DMS 273 (cell line): ENCODE measurements at regions not wholly inside any gene's neighbourhood (a gene's known extent, or its start where the extent isn't known, plus 50 kb on each side); places are given as distances from the start of the nearest gene placed in this dataset.

Experiments used
- DNase-seq: peaks from one replicate; lab custom pipeline; 2025; ENCODE audit not compliant: unreplicated experiment; lab: John Stamatoyannopoulos, UW

GRCh38 chr4:122203407-122203806 is 51.3 kb downstream of the BLTP1 start:
- DNase-seq: no peak

GRCh38 chr4:122205687-122206086 is 53.6 kb downstream of the BLTP1 start:
- DNase-seq: no peak

GRCh38 chr4:122212880-122213279 is 60.7 kb downstream of the BLTP1 start:
- DNase-seq: no peak

- peak; percentile 17 for DNase-seq
Measured at GRCh38 chr4:122218762-122219161, 66.6 kb downstream of the BLTP1 start.

GRCh38 chr4:122219356-122219755 is 67.2 kb downstream of the BLTP1 start:
- no peak for DNase-seq

- DNase-seq: no peak
Measured at GRCh38 chr4:122221322-122221721, 69.2 kb downstream of the BLTP1 start.

- DNase-seq: peak; percentile 15
Measured at GRCh38 chr4:122224348-122224747, 72.2 kb downstream of the BLTP1 start.

GRCh38 chr4:122227202-122227601 is 75.1 kb downstream of the BLTP1 start:
- no peak for DNase-seq

- no peak for DNase-seq
Measured at GRCh38 chr4:122229857-122230256, 77.7 kb downstream of the BLTP1 start.

GRCh38 chr4:122232633-122233032 is 80.5 kb downstream of the BLTP1 start:
- no peak for DNase-seq

- no peak for DNase-seq
Measured at GRCh38 chr4:122234686-122235085, 82.6 kb downstream of the BLTP1 start.

- no peak for DNase-seq
Measured at GRCh38 chr4:122243785-122244184, 91.7 kb downstream of the BLTP1 start.

GRCh38 chr4:122244764-122245163 is 92.6 kb downstream of the BLTP1 start:
- no peak for DNase-seq

GRCh38 chr4:122246551-122246950 is 94.4 kb downstream of the BLTP1 start:
- no peak for DNase-seq

GRCh38 chr4:122249357-122249756 is 97.2 kb downstream of the BLTP1 start:
- DNase-seq: no peak

GRCh38 chr4:122252584-122252983 is 100.5 kb downstream of the BLTP1 start:
- DNase-seq: no peak

GRCh38 chr4:122259849-122260248 is 107.7 kb downstream of the BLTP1 start:
- no peak for DNase-seq

GRCh38 chr4:122276359-122276758 is 102.5 kb upstream of the ADAD1 start:
- DNase-seq: no peak

- DNase-seq: no peak
Measured at GRCh38 chr4:122278976-122279375, 99.8 kb upstream of the ADAD1 start.

GRCh38 chr4:122279670-122280069 is 99.1 kb upstream of the ADAD1 start:
- no peak for DNase-seq

GRCh38 chr4:122285285-122285684 is 93.5 kb upstream of the ADAD1 start:
- no peak for DNase-seq

GRCh38 chr4:122293374-122294365 is 85.1 kb upstream of the ADAD1 start:
- peak; percentile 81 for DNase-seq

GRCh38 chr4:122297694-122298093 is 81.1 kb upstream of the ADAD1 start:
- no peak for DNase-seq
